HCT116 (cell line): ENCODE measurements at regions not wholly inside any gene's neighbourhood (a gene's known extent, or its start where the extent isn't known, plus 50 kb on each side); places are given as distances from the start of the nearest gene placed in this dataset.

ENCODE experiments used
- ATAC-seq: fragments of 200-7000 bp; cut with Tn5 transposase; 2 replicates; pipeline ENCODE4 v1.9.1; 2020; ENCODE audit warnings: mild to moderate bottlenecking, moderate library complexity
- BruUV-seq: library from RNA; stranded (reverse); fragments of 400-500 nt; replicated peaks from 2 replicates; lab custom pipeline; 2021; lab: Mats Ljungman, UMichigan
- CTCF ChIA-PET: fragments of 300-600 bp; sonication (Branson Sonifier 250); formaldehyde crosslinking; loops from one replicate; lab custom pipeline; 2021; ENCODE audit warnings: antibody characterized with exemption; lab: Charles Lee
- POLR2A ChIA-PET: fragments of 300-600, 350-600 bp; sonication (Branson Sonifier 250); formaldehyde crosslinking; loops from one replicate; lab custom pipeline; 2021; ENCODE audit warnings: antibody characterized with exemption; lab: Charles Lee
- RAD21 ChIA-PET, 2 experiments: fragments of 300-600 bp; sonication (Branson Sonifier 250); formaldehyde crosslinking; loops; one replicate each; lab custom pipeline; 2023; ENCODE audit warnings: low total read pairs in 2 of 2; ENCODE audit not compliant: uncharacterized antibody in 2 of 2, unreplicated experiment in 2 of 2, low non-redundant PET in 1 of 2; lab: Charles Lee
- DNase-seq: peaks from one replicate; pipeline ENCODE4 v3.0.0-alpha.2; 2010; ENCODE audit warnings: low read depth, low spot score
- H2AFZ ChIP-seq: fragments of 200-600 bp; shearing (Covaris generic), sonication (generic); 2 replicates; pipeline ENCODE4 v1.6.1; 2017; ENCODE audit warnings: low read depth, mixed run types, mixed read lengths, antibody characterized with exemption, low read length; ENCODE audit not compliant: poor library complexity, severe bottlenecking
- H3K27ac ChIP-seq: 2 replicates; pipeline ENCODE4 v1.5.1; 2012; ENCODE audit warnings: low read depth, low read length
- H3K27me3 ChIP-seq: fragments of 200-600 bp; sonication (generic); 2 replicates; pipeline ENCODE4 v1.6.1; 2016; ENCODE audit warnings: mixed run types, low read length, mixed read lengths; ENCODE audit not compliant: insufficient read depth
- H3K36me3 ChIP-seq, 2 experiments: fragments of 200-500 bp in 1 of 2; fragments of 200-600 bp in 1 of 2; sonication (Bioruptor generic) in 1 of 2; sonication (generic) in 1 of 2; 2 replicates each; pipeline versions ENCODE4 v1.5.1 to v1.6.1; 2014 to 2016; ENCODE audit warnings: low read length in 2 of 2, inconsistent platforms in 1 of 2, mixed read lengths in 1 of 2, mixed run types in 1 of 2; ENCODE audit not compliant: insufficient read depth in 2 of 2, control insufficient read depth in 1 of 2
- H3K4me1 ChIP-seq, 2 experiments: fragments of 200-600 bp in 1 of 2; sonication (generic) in 1 of 2; 2 replicates each; pipeline versions ENCODE4 v1.5.1 to v1.6.1; 2012 to 2017; ENCODE audit warnings: low read length in 2 of 2, inconsistent platforms in 1 of 2, mild to moderate bottlenecking in 1 of 2, mixed read lengths in 1 of 2, mixed run types in 1 of 2, moderate library complexity in 1 of 2; ENCODE audit not compliant: insufficient read depth in 2 of 2, control insufficient read depth in 1 of 2
- H3K4me2 ChIP-seq: fragments of 200-600 bp; sonication (generic); 2 replicates; pipeline ENCODE4 v1.6.1; 2017; ENCODE audit warnings: mixed run types, low read length, mixed read lengths
- H3K4me3 ChIP-seq, 2 experiments: fragments of 200-600 bp in 1 of 2; sonication (generic) in 1 of 2; replicated peaks in 1 of 2; 2 replicates each; pipeline ENCODE4 v1.5.1; 2011 to 2016; ENCODE audit warnings: low read length in 2 of 2, control low read depth in 1 of 2, low read depth in 1 of 2, mild to moderate bottlenecking in 1 of 2, mixed read lengths in 1 of 2, mixed run types in 1 of 2
- H3K79me2 ChIP-seq: fragments of 200-600 bp; sonication (generic); 2 replicates; pipeline ENCODE4 v1.6.1; 2017; ENCODE audit warnings: mild to moderate bottlenecking, mixed run types, low read length, moderate library complexity, mixed read lengths; ENCODE audit not compliant: insufficient read depth
- H3K9ac ChIP-seq: fragments of 200-600 bp; sonication (generic); 2 replicates; pipeline ENCODE4 v1.6.1; 2016; ENCODE audit warnings: low read length, mixed read lengths
- H3K9me2 ChIP-seq: fragments of 200-600 bp; sonication (generic), shearing (Covaris generic); 2 replicates; pipeline ENCODE4 v1.6.1; 2017; ENCODE audit warnings: mixed run types, mild to moderate bottlenecking, moderate library complexity; ENCODE audit not compliant: insufficient read depth
- H3K9me3 ChIP-seq, 2 experiments: fragments of 200-500 bp in 1 of 2; fragments of 200-600 bp in 1 of 2; sonication (Bioruptor generic) in 1 of 2; sonication (generic) in 1 of 2; 2 replicates each; pipeline ENCODE4 v1.6.1; 2014 to 2017; ENCODE audit warnings: low read length in 2 of 2, mixed read lengths in 2 of 2, inconsistent platforms in 1 of 2, low read depth in 1 of 2, mild to moderate bottlenecking in 1 of 2, mixed run types in 1 of 2, moderate library complexity in 1 of 2; ENCODE audit not compliant: control insufficient read depth in 1 of 2, insufficient read depth in 1 of 2
- H4K20me1 ChIP-seq: fragments of 200-600 bp; sonication (generic), shearing (Covaris generic); 2 replicates; pipeline ENCODE4 v1.6.1; 2017; ENCODE audit warnings: mixed run types, mild to moderate bottlenecking, moderate library complexity; ENCODE audit not compliant: insufficient read depth
- CBX3 ChIP-seq: IDR thresholded peaks from 2 replicates; pipeline ENCODE4 v1.6.1; 2012; ENCODE audit warnings: low read depth
- CTCF ChIP-seq, 3 experiments: fragments of 200-600 bp in 1 of 3; sonication (generic) in 1 of 3; IDR thresholded peaks in 2 of 3; conservative IDR thresholded peaks in 1 of 3; 2 replicates each; pipeline ENCODE4 v1.5.1; 2012 to 2017; ENCODE audit warnings: low read depth in 2 of 3, low read length in 2 of 3, antibody characterized with exemption in 1 of 3, borderline replicate concordance in 1 of 3, control low read depth in 1 of 3, mild to moderate bottlenecking in 1 of 3, mixed read lengths in 1 of 3, mixed run types in 1 of 3, moderate library complexity in 1 of 3; ENCODE audit not compliant: insufficient read depth in 1 of 3
- POLR2A ChIP-seq: IDR thresholded peaks from 2 replicates; pipeline ENCODE4 v1.7.0; 2011; ENCODE audit warnings: borderline replicate concordance; ENCODE audit not compliant: insufficient read depth, insufficient read length; ENCODE audit errors: extremely low read depth
- RAD21 ChIP-seq: IDR thresholded peaks from 2 replicates; pipeline ENCODE4 v1.6.1; 2012; ENCODE audit warnings: low read depth, mild to moderate bottlenecking
- TCF7L2 ChIP-seq: IDR thresholded peaks from 2 replicates; pipeline ENCODE4 v1.7.0; 2011; ENCODE audit warnings: borderline replicate concordance, inconsistent platforms; ENCODE audit not compliant: insufficient read depth, insufficient read length; ENCODE audit errors: extremely low read depth
- YY1 ChIP-seq: IDR thresholded peaks from 2 replicates; pipeline ENCODE4 v1.6.1; 2011; ENCODE audit warnings: low read length, low read depth, moderate library complexity, mild to moderate bottlenecking; ENCODE audit not compliant: insufficient replicate concordance; ENCODE audit errors: extremely low read depth
- ZBTB33 ChIP-seq: IDR thresholded peaks from 2 replicates; pipeline ENCODE4 v1.6.1; 2011; ENCODE audit warnings: mild to moderate bottlenecking, low read length, moderate library complexity; ENCODE audit not compliant: insufficient replicate concordance; ENCODE audit errors: extremely low read depth
- intact Hi-C: fragments of 100-400 bp; cut with micrococcal nuclease; formaldehyde crosslinking; loops from 2 replicates; pipeline ENCODE4 v1.10.0; 2022

- TF ChIP-seq ZBTB33: no peak
- TF ChIP-seq CBX3: no peak
- TF ChIP-seq YY1: no peak
- no peak for TF ChIP-seq TCF7L2
These were observed 156.4 kb downstream of the KCTD15 start (continued) for GRCh38 chr19:33953023-33953422.

- Histone ChIP-seq H2AFZ (no peak overlapping the region), H4K20me1 (no peaks in the 10 kb centered on the region), H3K9ac (no peak overlapping the region), H3K27ac (no peak overlapping the region), H3K27me3 (no peaks in the 10 kb centered on the region), H3K4me3 (no peak overlapping the region), H3K79me2 (no peaks in the 10 kb centered on the region), H3K36me3 (no peaks in the 10 kb centered on the region), H3K9me2 (no peaks in the 10 kb centered on the region), H3K9me3 (no peaks in the 10 kb centered on the region), H3K4me1 (no peaks in the 10 kb centered on the region), H3K4me2 (no peak overlapping the region)
- no TSS peak for BruUV-seq
- POLR2A ChIA-PET: no interaction called here
- DNase-seq (no peak), ATAC-seq (no peak)
- TF ChIP-seq POLR2A: no peak
- peak; percentile 34; the same call in 1 of the 2 replicates for TF ChIP-seq RAD21
- 0 out of 6 replicates have a peak, but pooled peaks of 1 of the 3 experiments have one; percentile 23 for TF ChIP-seq CTCF (IDR thresholded peaks at IDR 0.05 in 2 of 3, conservative IDR thresholded peaks at IDR 0.05 in 1 of 3; ENCODE audit: borderline replicate concordance in 1 of 3, insufficient read depth in 1 of 3, low read depth in 2 of 3, low read length in 2 of 3)
- CTCF ChIA-PET: no interaction called here
- RAD21 ChIA-PET: no interaction called here
- intact Hi-C loops: no loop called here
These were observed 156.9 kb downstream of the KCTD15 start for GRCh38 chr19:33953592-33953991.
